NB4 (cell line): ENCODE measurements at regions not wholly inside any gene's neighbourhood (a gene's known extent, or its start where the extent isn't known, plus 50 kb on each side); places are given as distances from the start of the nearest gene placed in this dataset.

Experiments used
- CTCF ChIP-seq: IDR thresholded peaks from one replicate; pipeline ENCODE4 v1.5.1; 2012; ENCODE audit warnings: low read depth, low read length
- MAX ChIP-seq: IDR thresholded peaks from 2 replicates; pipeline ENCODE4 v1.6.1; 2011; ENCODE audit warnings: low read depth, low read length
- MYC ChIP-seq: IDR thresholded peaks from 2 replicates; pipeline ENCODE4 v1.6.1; 2011; ENCODE audit warnings: low read depth, low read length
- POLR2A ChIP-seq: IDR thresholded peaks from 2 replicates; pipeline ENCODE4 v1.6.1; 2011; ENCODE audit warnings: mild to moderate bottlenecking; ENCODE audit not compliant: insufficient read length; ENCODE audit errors: extremely low read depth

- TF ChIP-seq CTCF (no peak), POLR2A (no peak), MAX (no peak), MYC (no peak)
Observed at GRCh38 chr10:125296598-125296997, 136.2 kb upstream of the CTBP2 start.
